ENCODE measurements at regions not wholly inside any gene's neighbourhood (a gene's known extent, or its start where the extent isn't known, plus 50 kb on each side); places are given as distances from the start of the nearest gene placed in this dataset.
"Not testable (repeated sequence)": the region's sequence is repeated elsewhere in the genome, so short reads cannot be mapped to it uniquely, and the experiment has no call there.

DNA sequence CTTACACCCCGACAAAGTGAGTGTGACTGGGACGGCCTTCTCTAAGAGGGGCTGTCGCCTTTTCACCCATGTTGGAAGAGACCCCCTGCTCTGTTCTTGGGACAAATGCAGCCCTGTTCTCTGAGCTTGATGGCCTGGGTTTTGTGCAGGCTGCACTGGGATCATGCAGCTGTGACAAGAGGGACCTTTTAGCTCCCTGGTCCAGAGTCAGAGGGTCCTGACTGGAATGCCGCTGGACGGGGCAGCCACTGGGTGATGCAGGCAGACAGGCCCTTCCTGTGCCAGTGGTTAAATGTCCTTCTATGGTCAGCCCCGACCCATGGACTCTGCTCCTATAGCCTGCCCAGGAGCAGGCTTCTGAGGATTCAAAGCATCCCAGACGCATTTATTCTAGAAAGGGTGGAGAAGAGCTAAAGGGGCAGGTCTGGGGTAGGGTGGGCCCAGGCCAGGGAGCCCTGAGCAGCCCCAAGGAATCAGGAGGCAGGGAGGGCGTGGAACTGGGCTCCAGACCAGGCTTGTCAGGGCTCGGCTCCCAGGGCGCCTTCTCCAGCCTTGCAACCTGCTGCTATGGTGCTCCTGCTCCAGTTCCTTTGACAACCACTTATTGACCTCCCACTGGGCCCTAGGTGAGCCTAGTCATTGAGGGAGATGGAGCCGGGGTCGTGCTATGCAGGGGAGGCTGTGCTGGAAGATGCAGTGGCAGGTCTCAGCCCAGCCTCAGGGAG lies 277.9 kb upstream of the HS6ST1 start:
- no peak for DNase-seq (ENCODE audit: low read depth, low spot score)

DNA sequence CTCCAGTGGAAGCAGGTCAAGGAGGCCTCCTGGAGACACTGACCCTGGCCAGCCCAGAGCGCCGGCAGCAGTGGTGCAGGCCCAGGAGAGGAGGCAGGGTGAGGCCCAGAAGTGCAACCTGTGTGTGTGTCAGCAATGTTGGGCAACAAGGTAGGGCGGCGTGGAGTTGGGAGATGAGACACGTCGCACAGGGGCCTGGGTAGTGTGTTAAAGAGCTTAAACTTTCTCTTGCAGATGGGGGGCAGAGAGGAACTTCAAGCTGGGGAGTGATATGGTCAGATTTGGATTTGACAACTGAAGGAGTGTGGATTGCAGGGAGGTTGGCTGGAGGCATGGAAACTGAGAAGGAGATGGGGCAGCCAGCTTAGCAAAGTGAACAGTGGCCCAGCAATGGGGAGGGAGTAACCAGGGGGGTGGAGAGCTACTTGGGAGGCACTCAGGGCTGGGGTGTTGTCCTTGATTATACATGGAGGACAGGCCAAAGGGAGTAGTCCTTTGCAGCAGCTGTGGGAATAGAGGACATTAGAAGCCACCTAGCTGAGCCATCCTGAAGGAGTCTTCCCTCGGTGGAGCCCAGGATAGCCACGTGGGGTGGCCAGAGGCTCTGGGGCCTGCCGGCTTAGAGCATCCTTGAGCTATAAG lies 278.6 kb upstream of the HS6ST1 start:
- no peak for DNase-seq (ENCODE audit: low read depth, low spot score)

DNA sequence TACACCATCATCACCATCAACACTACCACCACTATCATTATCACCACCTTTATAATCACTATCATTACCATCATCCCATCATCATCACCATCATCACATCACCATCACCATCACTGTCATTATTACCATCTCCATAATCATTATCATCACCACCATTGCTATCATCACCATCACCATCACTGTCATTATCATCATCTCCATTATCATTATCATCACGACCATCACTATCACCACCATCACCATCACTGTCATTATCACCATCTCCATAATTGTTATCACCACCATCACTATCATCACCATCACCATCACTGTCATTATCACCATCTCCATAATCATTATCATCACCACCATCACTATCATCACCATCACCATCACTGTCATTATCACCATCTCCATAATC lies 279.6 kb upstream of the HS6ST1 start:
- not testable (repeated sequence) for DNase-seq (ENCODE audit: low read depth, low spot score)

DNA sequence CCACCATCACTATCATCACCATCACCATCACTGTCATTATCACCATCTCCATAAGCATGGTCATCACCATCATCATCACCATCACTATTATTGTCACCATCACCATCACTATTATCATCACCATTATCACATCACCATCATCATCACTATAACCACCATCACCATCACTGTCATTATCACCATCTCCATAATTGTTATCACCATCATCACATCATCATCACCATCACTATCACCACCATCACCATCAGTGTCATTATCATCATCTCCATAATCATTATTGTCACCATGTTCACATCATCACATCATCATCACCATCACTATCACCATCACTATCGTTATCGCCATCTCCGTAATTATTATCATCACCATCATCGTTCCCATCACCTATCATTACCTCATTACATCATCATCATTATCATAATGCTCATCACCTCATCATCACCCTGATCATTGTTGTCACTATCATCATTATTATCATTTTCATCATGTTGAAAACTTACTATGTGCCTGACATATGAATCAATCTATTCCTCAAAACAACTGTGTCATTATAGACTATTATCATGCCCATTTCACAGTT lies 280.3 kb upstream of the HS6ST1 start:
- DNase-seq (ENCODE audit: low read depth, low spot score), result no peak

DNA sequence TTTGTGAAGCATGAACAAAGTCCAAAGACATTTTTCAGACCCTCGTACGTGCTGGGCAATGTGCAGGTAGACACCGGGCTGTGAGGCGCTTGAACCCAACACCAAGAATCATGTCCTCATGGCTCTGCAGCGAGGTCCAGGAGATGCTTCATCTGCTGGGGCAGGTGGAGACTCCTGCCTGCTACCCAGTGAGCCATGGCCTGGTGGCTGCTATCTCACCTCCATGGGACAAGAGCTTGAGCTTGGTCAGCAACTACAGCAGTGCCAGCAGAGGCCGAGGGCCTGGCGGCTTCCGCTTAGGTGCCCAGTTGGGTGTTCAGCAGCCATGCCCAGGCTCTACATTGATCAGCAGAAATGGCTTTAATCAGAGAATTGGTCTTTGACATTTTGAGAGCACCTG lies 281.0 kb upstream of the HS6ST1 start:
- DNase-seq (ENCODE audit: low read depth, low spot score), result no peak

DNA sequence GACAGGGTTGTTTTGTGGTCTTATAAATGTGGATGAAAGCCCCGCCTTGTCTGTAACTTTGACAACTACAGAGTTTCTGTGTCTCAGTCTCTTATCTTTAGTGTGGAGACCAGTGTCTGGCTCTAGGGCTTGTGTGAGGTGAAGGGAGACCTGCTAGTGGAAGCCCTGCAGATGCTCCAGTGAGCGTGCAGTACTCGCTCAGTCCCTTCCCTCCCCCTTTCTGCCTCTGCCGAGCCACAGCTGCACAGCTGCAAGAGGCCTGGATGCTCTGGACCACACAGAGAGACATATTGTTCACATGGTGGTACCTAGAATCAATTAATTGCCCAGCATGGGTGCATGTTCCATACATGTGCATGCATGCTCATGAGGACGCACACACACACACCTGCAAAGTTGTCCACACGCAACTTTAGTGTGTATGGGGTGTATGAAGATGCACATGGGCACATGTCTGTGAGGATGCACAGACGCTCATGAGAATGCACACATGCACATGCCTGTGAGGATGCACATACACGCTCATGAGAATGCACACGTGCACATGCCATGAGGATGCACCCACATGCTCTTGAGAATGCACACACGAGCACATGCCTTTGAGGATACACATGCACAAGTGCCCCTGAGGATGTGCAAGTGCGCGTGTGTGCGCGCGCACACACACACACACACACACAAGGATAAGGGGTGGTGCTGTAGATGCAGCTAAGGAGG lies 282.1 kb upstream of the HS6ST1 start:
- DNase-seq (ENCODE audit: low read depth, low spot score), result no peak

DNA sequence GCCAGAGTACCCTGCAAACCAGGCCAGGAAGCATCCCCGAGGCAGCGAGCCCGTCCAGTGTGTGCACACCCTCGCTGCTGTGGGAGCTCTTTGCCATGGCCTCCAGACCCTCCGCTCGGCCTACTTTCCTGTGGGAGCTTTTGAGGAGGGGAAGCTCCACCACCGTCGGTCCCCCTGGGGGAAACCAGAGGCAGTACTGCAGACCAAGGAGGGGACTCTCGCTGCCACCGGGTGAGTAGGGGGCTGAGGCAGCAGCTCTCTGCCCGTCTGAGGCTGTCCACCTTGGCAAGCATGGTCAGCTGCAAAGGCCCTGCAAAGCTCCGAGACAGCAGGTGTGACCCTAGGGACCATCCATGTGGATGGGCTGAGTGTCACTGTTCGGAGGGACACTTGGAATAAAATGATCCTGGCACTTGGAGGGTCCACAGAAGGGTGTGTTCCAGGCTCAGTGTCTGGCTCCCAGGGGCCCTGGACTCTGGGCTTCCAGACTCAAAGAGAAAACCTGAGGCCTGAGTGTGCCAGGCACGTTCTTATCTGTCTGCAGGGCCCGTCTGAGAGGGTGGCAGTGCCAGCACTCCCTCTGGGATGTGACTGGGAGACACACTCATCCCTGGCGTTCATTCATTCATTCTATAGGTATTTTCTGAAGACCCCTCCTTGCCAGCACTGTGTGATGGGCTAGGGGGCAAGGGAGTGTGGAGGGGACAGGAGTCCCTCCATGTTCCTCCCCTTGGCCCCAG lies 282.8 kb upstream of the HS6ST1 start:
- DNase-seq (ENCODE audit: low read depth, low spot score), result no peak

DNA sequence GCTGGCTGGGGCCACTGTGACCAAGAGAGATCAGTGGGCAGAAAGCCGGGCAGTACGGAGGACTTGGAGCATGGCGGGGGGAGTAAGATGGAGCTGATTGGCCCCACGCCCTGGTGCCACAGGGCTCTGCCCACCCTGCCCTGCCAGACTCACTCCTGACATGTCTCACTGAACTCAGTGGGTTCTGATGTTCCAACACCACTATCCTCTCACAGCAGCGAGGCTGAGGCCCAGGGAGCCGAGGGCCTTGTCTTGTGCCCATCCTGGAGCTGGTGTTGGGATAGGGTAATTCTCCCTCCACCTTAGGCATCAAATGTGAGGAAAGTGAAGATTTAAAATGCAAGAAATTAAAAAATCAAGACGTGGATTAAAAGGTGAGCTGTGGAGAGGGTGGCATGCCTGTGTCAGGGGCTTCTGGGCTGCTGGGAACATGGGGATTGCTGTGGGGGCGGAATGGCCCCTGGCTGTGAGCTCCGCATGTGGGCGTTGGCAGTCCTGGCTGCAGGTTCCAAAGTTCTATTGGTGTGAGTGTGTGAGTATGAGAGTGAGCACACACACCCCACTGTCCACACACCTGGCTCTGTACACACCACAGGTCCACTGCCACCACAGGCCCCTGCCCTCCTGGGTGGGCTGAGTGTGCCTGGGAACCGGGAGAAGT lies 283.5 kb upstream of the HS6ST1 start:
- no peak for DNase-seq (ENCODE audit: low read depth, low spot score)

DNA sequence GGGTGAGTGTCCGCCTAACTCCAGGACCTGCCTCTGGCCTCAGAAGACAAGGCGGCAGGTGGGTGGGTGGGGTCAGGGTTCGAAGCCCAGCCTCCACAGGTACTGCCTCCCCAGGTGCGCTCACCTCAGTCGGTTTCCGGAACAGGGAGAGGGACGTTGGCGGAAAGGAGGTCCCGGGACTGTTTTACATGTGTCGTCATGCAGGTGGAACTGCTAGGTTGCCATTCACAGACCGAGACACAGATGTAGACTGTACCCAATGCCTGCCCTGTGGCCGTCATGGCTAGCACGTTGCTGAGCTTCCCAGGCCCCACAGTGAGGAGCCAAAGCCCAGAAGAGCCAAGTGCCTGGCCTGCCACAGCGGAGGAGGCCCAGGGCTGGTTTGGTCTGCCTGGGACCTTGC lies 284.0 kb upstream of the HS6ST1 start:
- DNase-seq (ENCODE audit: low read depth, low spot score), result no peak

DNA sequence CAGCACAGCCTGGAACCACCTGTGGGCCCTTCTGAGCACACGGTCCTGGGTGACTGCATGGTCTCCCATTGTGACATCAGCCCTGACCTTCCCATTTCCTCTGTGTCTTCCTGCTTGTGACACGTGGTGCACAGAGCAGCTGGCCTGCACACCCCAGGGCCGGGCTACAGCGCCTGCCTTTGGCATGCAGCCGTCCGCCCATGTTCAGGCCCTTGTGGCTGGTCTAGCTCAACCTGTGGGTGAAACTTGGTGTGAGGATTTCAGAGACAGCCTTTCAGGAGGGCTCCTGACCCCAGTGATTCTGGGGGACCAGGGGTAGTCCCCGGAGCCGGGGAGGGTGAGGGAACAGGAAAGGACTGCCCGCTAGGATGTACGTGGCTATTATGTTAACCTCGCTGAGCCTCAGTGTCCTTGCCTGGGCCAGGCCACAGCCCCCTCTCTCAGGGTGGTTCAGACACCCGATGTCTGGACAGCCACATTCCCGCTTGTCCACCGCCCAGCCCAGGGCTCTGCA lies 284.8 kb upstream of the HS6ST1 start:
- DNase-seq (ENCODE audit: low read depth, low spot score), result no peak

DNA sequence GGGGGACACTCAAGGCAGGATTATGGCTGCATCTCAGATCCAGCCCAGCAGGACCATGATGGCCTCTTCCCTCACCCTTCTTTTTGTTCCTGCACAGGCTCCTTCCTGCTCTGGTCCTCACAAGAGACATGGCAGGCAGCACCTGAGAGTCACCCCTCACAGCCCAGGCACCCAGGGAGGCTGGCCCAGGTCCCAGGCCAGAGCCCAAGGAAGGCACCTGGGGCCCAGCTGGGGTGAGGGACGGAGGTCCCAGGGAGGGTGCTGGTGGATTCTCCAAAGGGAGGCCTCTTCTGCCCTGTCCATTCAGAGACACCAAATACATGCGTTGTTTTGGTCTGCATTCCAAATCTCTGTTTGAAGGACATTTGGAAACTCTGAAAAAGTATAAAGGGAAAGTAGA lies 285.4 kb upstream of the HS6ST1 start:
- no peak for DNase-seq (ENCODE audit: low read depth, low spot score)

DNA sequence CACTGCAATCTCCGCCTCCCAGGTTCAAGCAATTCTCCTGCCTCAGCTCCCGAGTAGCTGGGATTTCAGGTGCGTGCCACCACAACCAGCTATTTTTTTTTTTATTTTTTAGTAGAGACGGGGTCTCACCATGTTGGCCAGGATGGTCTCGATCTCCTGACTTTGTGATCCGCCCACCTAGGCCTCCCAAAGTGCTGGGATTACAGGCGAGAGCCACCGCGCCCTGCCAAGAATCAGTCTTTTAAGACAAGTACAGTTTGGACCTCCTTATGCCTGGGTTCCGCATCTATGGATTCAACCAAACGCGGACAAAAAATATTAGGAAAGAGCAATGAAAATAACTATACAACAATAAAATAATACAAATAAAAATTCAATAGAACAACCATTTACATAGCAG lies 285.9 kb upstream of the HS6ST1 start:
- DNase-seq (ENCODE audit: low read depth, low spot score), result not testable (repeated sequence)

DNA sequence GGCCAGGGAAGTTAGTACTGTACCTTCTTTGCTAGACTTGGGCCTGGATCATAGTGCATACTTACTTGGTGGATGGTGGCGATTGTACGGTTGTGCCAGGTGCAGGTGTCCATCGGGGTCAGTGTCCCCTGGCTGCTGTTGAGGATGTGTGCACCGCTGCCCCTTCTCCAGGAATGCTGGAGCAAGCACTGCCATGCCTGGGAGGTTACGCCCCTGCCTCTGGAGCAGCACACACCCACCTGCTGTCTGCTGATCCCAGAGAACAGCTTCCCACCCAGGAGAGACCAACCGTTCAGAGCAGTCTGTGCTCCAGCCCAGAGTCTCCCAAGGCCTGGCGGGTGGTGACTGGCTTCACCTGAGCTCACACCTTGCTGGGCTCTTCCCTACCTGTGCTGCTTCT lies 286.8 kb upstream of the HS6ST1 start:
- no peak for DNase-seq (ENCODE audit: low read depth, low spot score)

DNA sequence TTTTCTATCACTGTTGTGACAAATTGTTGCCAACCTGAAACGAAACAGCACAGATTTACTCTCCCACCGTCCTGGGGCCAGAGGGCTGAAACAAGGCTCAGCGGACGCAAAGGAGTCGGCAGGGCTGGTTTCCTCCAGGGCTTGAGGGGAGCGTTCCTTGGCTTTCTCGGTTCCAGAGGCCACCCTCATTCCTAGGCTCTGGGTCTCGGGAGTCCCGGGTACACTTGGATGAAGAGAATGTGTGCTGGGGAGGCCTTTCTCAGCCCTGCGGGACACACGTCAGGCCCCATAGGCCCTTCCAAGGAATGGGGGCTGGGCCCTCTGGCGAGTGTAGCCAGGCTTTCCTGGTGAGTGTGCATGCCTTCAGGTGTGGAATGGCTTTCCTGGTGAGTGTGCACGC lies 287.3 kb upstream of the HS6ST1 start:
- DNase-seq (ENCODE audit: low read depth, low spot score), result no peak

DNA sequence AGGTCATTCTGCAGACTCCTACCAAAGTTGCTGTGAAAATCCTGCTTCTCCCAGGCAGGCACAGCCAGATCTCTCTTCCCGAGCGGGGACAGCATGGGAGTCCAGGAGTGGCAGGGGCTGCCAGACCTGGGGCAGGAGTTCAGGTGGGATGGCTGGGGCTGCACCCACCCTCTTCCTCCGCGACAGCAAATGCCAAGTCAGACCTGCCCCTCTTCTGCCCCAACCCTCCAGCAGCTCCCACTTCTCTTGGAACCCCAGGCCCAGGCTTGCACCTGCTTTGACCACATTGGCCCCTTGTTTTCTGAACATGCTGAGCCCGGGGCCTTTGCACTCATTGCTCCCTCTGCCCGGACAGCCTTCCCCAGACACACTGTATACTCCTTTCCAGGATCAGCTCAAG lies 288.2 kb upstream of the HS6ST1 start:
- DNase-seq (ENCODE audit: low read depth, low spot score), result no peak

DNA sequence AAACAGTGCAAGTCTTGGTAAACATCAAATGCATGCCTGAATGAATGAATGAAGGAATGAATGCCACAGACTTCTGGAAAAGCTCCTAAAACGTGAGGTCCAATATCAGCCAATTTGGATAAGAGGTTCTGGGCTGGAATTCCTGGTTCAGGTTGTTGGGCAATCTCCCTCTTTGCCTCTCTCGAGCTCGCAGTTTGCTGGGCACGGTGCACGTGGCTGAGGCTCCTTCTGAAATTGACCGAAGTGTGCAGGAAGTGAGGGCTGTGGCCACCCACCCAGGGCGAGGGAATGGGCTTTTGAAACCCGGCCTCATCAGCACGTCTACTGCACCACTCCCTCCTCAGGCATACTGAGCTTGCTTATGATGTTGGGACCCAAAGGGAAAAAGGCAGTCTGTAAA lies 288.8 kb upstream of the HS6ST1 start:
- DNase-seq (ENCODE audit: low read depth, low spot score), result no peak

DNA sequence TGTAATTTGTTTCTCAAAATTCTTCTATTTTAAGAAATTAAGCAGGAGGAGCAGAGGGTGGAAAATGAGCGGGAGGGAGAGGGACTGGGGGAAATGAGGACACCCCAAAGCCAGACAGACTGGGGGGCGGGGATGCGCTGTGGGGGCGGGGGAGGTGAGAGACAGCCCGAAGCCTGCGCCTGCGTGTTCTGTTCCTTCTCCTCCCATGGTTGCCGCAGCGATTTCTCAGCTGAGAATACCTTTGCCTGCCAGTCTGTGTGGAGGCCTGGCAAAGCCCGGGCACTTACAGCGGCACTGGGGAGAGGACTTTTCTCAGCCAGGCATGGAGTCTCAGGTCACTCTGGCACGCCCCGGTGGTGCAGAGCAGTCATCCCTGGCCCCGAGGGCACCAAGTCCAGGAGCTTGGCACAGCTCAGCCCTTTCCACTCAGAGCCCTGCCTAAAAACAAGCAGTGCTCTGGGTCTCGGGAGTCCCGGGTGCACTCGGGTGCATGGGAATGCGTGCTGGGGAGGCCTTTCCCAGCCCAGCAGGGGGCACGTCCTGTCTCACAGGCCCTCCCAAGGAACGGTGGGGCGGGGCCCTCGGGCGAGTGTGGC lies 289.3 kb upstream of the HS6ST1 start:
- no peak for DNase-seq (ENCODE audit: low read depth, low spot score)

DNA sequence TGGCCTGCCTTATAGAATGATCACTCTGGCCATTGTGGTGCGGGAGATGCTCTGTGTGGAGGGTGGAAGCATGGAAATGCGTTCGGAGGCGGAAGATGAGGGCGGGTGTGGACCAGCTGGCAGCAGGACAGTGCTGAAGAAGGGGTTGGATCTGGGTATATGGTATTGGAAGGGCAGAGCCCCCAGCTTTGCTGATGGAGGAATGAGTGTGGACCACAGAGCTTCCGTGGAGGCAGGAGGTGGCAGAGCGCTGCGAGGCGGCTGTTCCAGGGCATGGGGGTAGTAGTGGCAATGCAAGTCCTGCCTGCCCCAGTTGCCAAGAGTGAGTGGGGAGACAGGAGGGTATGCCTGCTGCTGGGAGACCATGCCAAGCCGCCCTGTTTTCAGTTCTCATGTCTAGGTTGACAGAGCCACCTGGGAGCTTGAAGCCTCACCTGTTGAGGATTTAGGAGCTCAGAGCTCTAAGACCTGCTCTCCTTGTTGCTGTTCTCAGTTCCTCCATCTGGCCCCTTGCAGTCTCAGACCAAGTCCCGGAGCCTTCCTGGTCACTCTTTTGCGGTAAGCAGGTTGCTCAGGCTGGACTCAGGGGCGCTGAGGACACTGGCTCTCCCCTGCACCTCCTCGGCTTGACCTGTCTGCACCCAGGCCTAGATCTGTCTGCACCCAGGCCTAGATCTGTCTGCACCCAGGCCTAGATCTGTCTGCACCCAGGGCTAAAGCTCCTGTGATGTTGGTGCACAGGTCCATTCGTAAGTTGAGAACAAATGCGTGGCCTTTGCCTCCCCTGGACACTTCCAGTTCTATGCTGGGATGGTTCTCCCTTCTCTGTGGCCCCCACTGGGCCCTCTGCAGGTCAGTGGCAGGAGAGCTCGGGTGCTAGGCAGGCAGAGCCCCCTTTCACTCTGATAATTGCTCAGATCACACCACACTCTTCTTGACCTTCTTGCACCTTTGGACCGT lies 290.5 kb upstream of the HS6ST1 start:
- DNase-seq (ENCODE audit: low read depth, low spot score), result no peak

DNA sequence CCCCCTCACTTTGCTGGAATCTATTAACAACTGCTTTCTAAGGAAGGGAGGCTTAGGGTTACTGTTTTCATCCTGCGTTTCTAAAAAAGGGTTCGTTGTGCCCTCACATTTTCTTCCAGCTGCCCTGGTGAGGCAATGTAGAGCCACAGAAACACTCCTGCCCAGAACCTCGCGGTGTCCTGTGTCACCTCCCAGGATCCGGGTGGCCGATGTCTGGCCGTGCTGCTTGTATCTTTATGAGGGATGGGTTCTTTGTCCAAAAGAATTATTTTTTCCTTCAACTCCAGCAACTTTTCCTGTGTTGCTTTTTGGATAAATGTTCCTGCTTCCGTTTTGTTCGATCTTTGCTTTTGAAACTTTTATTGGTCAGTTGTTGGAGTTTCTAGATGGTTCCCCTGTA lies 291.8 kb upstream of the HS6ST1 start:
- DNase-seq (ENCODE audit: low read depth, low spot score), result no peak

All from astrocyte of the hippocampus (primary cell).